ENCODE measurements at regions not wholly inside any gene's neighbourhood (a gene's known extent, or its start where the extent isn't known, plus 50 kb on each side); places are given as distances from the start of the nearest gene placed in this dataset.

GRCh38 chr7:98777051-98777450, 92.8 kb downstream of the TMEM130 start:
- no CpG with 5 or more reads among the region's 9 CpGs for WGBS (ENCODE audit: extremely low coverage, insufficient coverage, low lambda C conversion rate)
- no peak overlapping the region for H3K4me2 ChIP-seq (ENCODE audit: low read length)
- no peak overlapping the region for H2BK120ac ChIP-seq (ENCODE audit: low read depth, low read length)
- no peak overlapping the region for H4K5ac ChIP-seq (ENCODE audit: low read length)
- no peak overlapping the region for H2AK5ac ChIP-seq (ENCODE audit: low read length)
- no peak overlapping the region for H3K4ac ChIP-seq (ENCODE audit: low read depth, low read length)
- no peaks in the 10 kb centered on the region for H3K79me1 ChIP-seq (ENCODE audit: low read length)
- no peak overlapping the region for H3K9ac ChIP-seq (ENCODE audit: low read length)
- H2BK15ac ChIP-seq (replicated peaks; ENCODE audit: low read depth) = no peak overlapping the region
- H4K8ac ChIP-seq (ENCODE audit: low read depth, low read length) = no peak overlapping the region
- no peak overlapping the region for H3K18ac ChIP-seq (ENCODE audit: low read length)
- H3K27ac ChIP-seq (ENCODE audit: low read depth, low read length) = no peak overlapping the region
- no peaks in the 10 kb centered on the region for H3K79me2 ChIP-seq (ENCODE audit: control insufficient read depth, insufficient read depth, low read length)
- no peak for DNase-seq
- H2BK5ac ChIP-seq (ENCODE audit: low read length) = no peak overlapping the region
- no peaks in the 10 kb centered on the region for H3K36me3 ChIP-seq (ENCODE audit: control insufficient read depth, insufficient read depth, low read length)
- H3K23ac ChIP-seq (ENCODE audit: low read length) = no peak overlapping the region
- no peaks in the 10 kb centered on the region for H3K4me1 ChIP-seq (ENCODE audit: control insufficient read depth, low read depth, low read length)
- H3K56ac ChIP-seq (ENCODE audit: low read length) = no peak overlapping the region
- H3K27me3 ChIP-seq (ENCODE audit: insufficient read depth, low read length, poor library complexity) = no peaks in the 10 kb centered on the region
- no peak overlapping the region for H3K4me3 ChIP-seq (ENCODE audit: low read length)

- H2AK5ac ChIP-seq (ENCODE audit: low read length) = no peak overlapping the region
- WGBS (ENCODE audit: extremely low coverage, insufficient coverage, low lambda C conversion rate) = no CpG with 5 or more reads among the region's 4 CpGs
- H3K56ac ChIP-seq (ENCODE audit: low read length) = no peak overlapping the region
- DNase-seq = no peak
- H2BK5ac ChIP-seq (ENCODE audit: low read length) = no peak overlapping the region
- no peak overlapping the region for H4K8ac ChIP-seq (ENCODE audit: low read depth, low read length)
- no peak overlapping the region for H3K18ac ChIP-seq (ENCODE audit: low read length)
- H3K4me3 ChIP-seq (ENCODE audit: low read length) = no peak overlapping the region
- H3K27me3 ChIP-seq (ENCODE audit: insufficient read depth, low read length, poor library complexity) = no peaks in the 10 kb centered on the region
- H3K79me2 ChIP-seq (ENCODE audit: control insufficient read depth, insufficient read depth, low read length) = no peaks in the 10 kb centered on the region
- H3K79me1 ChIP-seq (ENCODE audit: low read length) = no peaks in the 10 kb centered on the region
- H3K27ac ChIP-seq (ENCODE audit: low read depth, low read length) = no peak overlapping the region
- no peaks in the 10 kb centered on the region for H3K36me3 ChIP-seq (ENCODE audit: control insufficient read depth, insufficient read depth, low read length)
- no peak overlapping the region for H3K23ac ChIP-seq (ENCODE audit: low read length)
- no peak overlapping the region for H4K5ac ChIP-seq (ENCODE audit: low read length)
- H3K4ac ChIP-seq (ENCODE audit: low read depth, low read length) = no peak overlapping the region
- H3K4me2 ChIP-seq (ENCODE audit: low read length) = no peak overlapping the region
- no peak overlapping the region for H2BK15ac ChIP-seq (replicated peaks; ENCODE audit: low read depth)
- H3K4me1 ChIP-seq (ENCODE audit: control insufficient read depth, low read depth, low read length) = no peaks in the 10 kb centered on the region
- H2BK120ac ChIP-seq (ENCODE audit: low read depth, low read length) = no peak overlapping the region
- no peak overlapping the region for H3K9ac ChIP-seq (ENCODE audit: low read length)
Measured at GRCh38 chr7:98778421-98778820, 91.4 kb downstream of the TMEM130 start.

- no peak overlapping the region for H3K4me3 ChIP-seq (ENCODE audit: low read length)
- no peak overlapping the region for H2BK5ac ChIP-seq (ENCODE audit: low read length)
- no CpG with 5 or more reads among the region's 22 CpGs for WGBS (ENCODE audit: extremely low coverage, insufficient coverage, low lambda C conversion rate)
- no peak overlapping the region for H4K5ac ChIP-seq (ENCODE audit: low read length)
- no peaks in the 10 kb centered on the region for H3K79me1 ChIP-seq (ENCODE audit: low read length)
- no peak for DNase-seq
- no peaks in the 10 kb centered on the region for H3K79me2 ChIP-seq (ENCODE audit: control insufficient read depth, insufficient read depth, low read length)
- H3K27me3 ChIP-seq (ENCODE audit: insufficient read depth, low read length, poor library complexity) = no peaks in the 10 kb centered on the region
- no peak overlapping the region for H4K8ac ChIP-seq (ENCODE audit: low read depth, low read length)
- no peak overlapping the region for H3K18ac ChIP-seq (ENCODE audit: low read length)
- H3K27ac ChIP-seq (ENCODE audit: low read depth, low read length) = no peak overlapping the region
- H2BK120ac ChIP-seq (ENCODE audit: low read depth, low read length) = no peak overlapping the region
- H3K4me1 ChIP-seq (ENCODE audit: control insufficient read depth, low read depth, low read length) = no peaks in the 10 kb centered on the region
- H3K4me2 ChIP-seq (ENCODE audit: low read length) = no peak overlapping the region
- no peak overlapping the region for H2BK15ac ChIP-seq (replicated peaks; ENCODE audit: low read depth)
- H3K56ac ChIP-seq (ENCODE audit: low read length) = no peak overlapping the region
- no peak overlapping the region for H3K23ac ChIP-seq (ENCODE audit: low read length)
- no peaks in the 10 kb centered on the region for H3K36me3 ChIP-seq (ENCODE audit: control insufficient read depth, insufficient read depth, low read length)
- no peak overlapping the region for H2AK5ac ChIP-seq (ENCODE audit: low read length)
- H3K9ac ChIP-seq (ENCODE audit: low read length) = no peak overlapping the region
- no peak overlapping the region for H3K4ac ChIP-seq (ENCODE audit: low read depth, low read length)
Measured at GRCh38 chr7:98779800-98780587, 89.8 kb downstream of the TMEM130 start.

GRCh38 chr7:98784216-98784785, 85.5 kb downstream of the TMEM130 start:
- H2BK15ac ChIP-seq (replicated peaks; ENCODE audit: low read depth) = no peak overlapping the region
- H3K36me3 ChIP-seq (ENCODE audit: control insufficient read depth, insufficient read depth, low read length) = no peaks in the 10 kb centered on the region
- H3K56ac ChIP-seq (ENCODE audit: low read length) = no peak overlapping the region
- H4K5ac ChIP-seq (ENCODE audit: low read length) = no peak overlapping the region
- H2AK5ac ChIP-seq (ENCODE audit: low read length) = no peak overlapping the region
- no peaks in the 10 kb centered on the region for H3K4me1 ChIP-seq (ENCODE audit: control insufficient read depth, low read depth, low read length)
- H3K27me3 ChIP-seq (ENCODE audit: insufficient read depth, low read length, poor library complexity) = no peaks in the 10 kb centered on the region
- H2BK120ac ChIP-seq (ENCODE audit: low read depth, low read length) = no peak overlapping the region
- no peak overlapping the region for H3K9ac ChIP-seq (ENCODE audit: low read length)
- no peaks in the 10 kb centered on the region for H3K79me2 ChIP-seq (ENCODE audit: control insufficient read depth, insufficient read depth, low read length)
- H4K8ac ChIP-seq (ENCODE audit: low read depth, low read length) = no peak overlapping the region
- no CpG with 5 or more reads among the region's 11 CpGs for WGBS (ENCODE audit: extremely low coverage, insufficient coverage, low lambda C conversion rate)
- no peak overlapping the region for H3K27ac ChIP-seq (ENCODE audit: low read depth, low read length)
- no peak overlapping the region for H3K4me2 ChIP-seq (ENCODE audit: low read length)
- no peak overlapping the region for H3K4me3 ChIP-seq (ENCODE audit: low read length)
- H3K79me1 ChIP-seq (ENCODE audit: low read length) = no peaks in the 10 kb centered on the region
- no peak overlapping the region for H3K18ac ChIP-seq (ENCODE audit: low read length)
- H3K4ac ChIP-seq (ENCODE audit: low read depth, low read length) = no peak overlapping the region
- H3K23ac ChIP-seq (ENCODE audit: low read length) = no peak overlapping the region
- no peak for DNase-seq
- H2BK5ac ChIP-seq (ENCODE audit: low read length) = no peak overlapping the region

GRCh38 chr7:98785929-98786571, 83.8 kb downstream of the TMEM130 start:
- no peak overlapping the region for H2BK120ac ChIP-seq (ENCODE audit: low read depth, low read length)
- no peak overlapping the region for H3K56ac ChIP-seq (ENCODE audit: low read length)
- no peaks in the 10 kb centered on the region for H3K27me3 ChIP-seq (ENCODE audit: insufficient read depth, low read length, poor library complexity)
- H3K79me1 ChIP-seq (ENCODE audit: low read length) = no peaks in the 10 kb centered on the region
- DNase-seq = no peak
- H3K23ac ChIP-seq (ENCODE audit: low read length) = no peak overlapping the region
- no peak overlapping the region for H3K18ac ChIP-seq (ENCODE audit: low read length)
- H3K4me2 ChIP-seq (ENCODE audit: low read length) = no peak overlapping the region
- no peak overlapping the region for H2BK5ac ChIP-seq (ENCODE audit: low read length)
- no peaks in the 10 kb centered on the region for H3K4me1 ChIP-seq (ENCODE audit: control insufficient read depth, low read depth, low read length)
- no peak overlapping the region for H3K27ac ChIP-seq (ENCODE audit: low read depth, low read length)
- H2BK15ac ChIP-seq (replicated peaks; ENCODE audit: low read depth) = no peak overlapping the region
- no peaks in the 10 kb centered on the region for H3K36me3 ChIP-seq (ENCODE audit: control insufficient read depth, insufficient read depth, low read length)
- no peak overlapping the region for H3K4me3 ChIP-seq (ENCODE audit: low read length)
- no peak overlapping the region for H4K8ac ChIP-seq (ENCODE audit: low read depth, low read length)
- no peak overlapping the region for H3K4ac ChIP-seq (ENCODE audit: low read depth, low read length)
- H4K5ac ChIP-seq (ENCODE audit: low read length) = no peak overlapping the region
- no peaks in the 10 kb centered on the region for H3K79me2 ChIP-seq (ENCODE audit: control insufficient read depth, insufficient read depth, low read length)
- WGBS (ENCODE audit: extremely low coverage, insufficient coverage, low lambda C conversion rate) = no CpG with 5 or more reads among the region's 14 CpGs
- no peak overlapping the region for H3K9ac ChIP-seq (ENCODE audit: low read length)
- H2AK5ac ChIP-seq (ENCODE audit: low read length) = no peak overlapping the region
